ENCODE measurements at regions not wholly inside any gene's neighbourhood (a gene's known extent, or its start where the extent isn't known, plus 50 kb on each side); places are given as distances from the start of the nearest gene placed in this dataset.

DNA sequence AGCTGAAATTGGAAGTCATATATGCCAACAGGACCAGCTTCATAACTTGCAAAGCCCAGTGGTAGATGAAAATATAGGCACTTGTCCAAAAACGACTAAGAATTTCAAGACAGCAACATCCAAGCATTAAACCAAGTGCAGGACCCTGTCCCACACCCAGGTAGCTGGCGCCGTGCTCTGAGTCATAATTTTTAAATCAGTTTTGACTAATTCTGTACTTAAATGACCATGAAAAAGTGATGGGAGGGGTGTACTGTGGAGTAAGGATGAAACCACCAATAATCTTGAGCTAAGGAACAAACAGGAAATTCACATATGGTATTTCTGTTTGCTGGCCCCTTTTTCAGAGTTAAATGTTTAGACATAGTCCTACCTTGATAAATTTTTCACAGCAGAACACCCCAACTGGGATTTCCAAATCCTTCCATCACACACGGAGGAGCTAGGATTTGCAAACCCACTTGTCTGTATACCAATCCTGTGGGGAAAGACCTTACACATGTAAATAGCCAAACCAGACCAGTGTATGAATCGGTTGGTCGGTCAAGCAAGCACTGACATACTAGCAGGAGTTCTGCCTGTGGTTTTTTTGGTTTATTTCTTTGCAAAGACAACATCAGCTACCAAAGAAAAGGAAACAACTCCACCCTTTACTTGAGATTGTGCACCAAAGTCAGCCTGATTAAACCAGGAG lies 235.7 kb upstream of the RAB4A start:
- no TSS peak for BruUV-seq (replicated peaks)
- Histone ChIP-seq H3K4me1 (ENCODE audit: control insufficient read depth, insufficient read depth, low read length) (no peaks in the 10 kb centered on the region), H3K27ac (ENCODE audit: low read length) (no peak overlapping the region), H3K36me3 (ENCODE audit: control insufficient read depth, insufficient read depth, low read length) (no peaks in the 10 kb centered on the region), H3K4me3 (ENCODE audit: low read depth in 2 of 2, low read length in 2 of 2) (no peak overlapping the region), H3K27me3 (ENCODE audit: control insufficient read depth, insufficient read depth, low read length) (peaks cover 8% of the 10 kb centered on the region; the same call in 1 of the 2 replicates), H3K9me3 (ENCODE audit: control insufficient read depth, insufficient read depth, low read depth, low read length) (no peaks in the 10 kb centered on the region)
- ChIA-PET POLR2A (no interaction called here), CTCF (no interaction called here)
- no peak for ATAC-seq
- DNase-seq (ENCODE audit: low read depth, low spot score), result no peak
- TF ChIP-seq CTCF (IDR thresholded peaks at IDR 0.05), result no peak
- no peak for TF ChIP-seq REST (IDR thresholded peaks at IDR 0.05; ENCODE audit: insufficient read depth in 1 of 2, low read depth in 2 of 2, low read length in 1 of 2)
- in situ Hi-C loops (cut with HindIII; ENCODE audit: low pct_unique_long_range_greater_than_20kb, low sequenced_read_pairs) (no loop called here), intact Hi-C loops (cut with micrococcal nuclease; ENCODE audit: unreplicated experiment) (no loop called here)

GRCh38 chr1:229035748-229036082 lies 235.2 kb upstream of the RAB4A start:
- H3K4me1 ChIP-seq (ENCODE audit: control insufficient read depth, insufficient read depth, low read length), result no peaks in the 10 kb centered on the region
- no TSS peak for BruUV-seq (replicated peaks)
- no peak for ATAC-seq
- no peak overlapping the region for H3K27ac ChIP-seq (ENCODE audit: low read length)
- H3K27me3 ChIP-seq (ENCODE audit: control insufficient read depth, insufficient read depth, low read length), result peaks cover 8% of the 10 kb centered on the region; the same call in 1 of the 2 replicates
- ChIA-PET POLR2A (no interaction called here), CTCF (no interaction called here)
- in situ Hi-C loops (cut with HindIII; ENCODE audit: low pct_unique_long_range_greater_than_20kb, low sequenced_read_pairs) (no loop called here), intact Hi-C loops (cut with micrococcal nuclease; ENCODE audit: unreplicated experiment) (no loop called here)
- no peak for TF ChIP-seq CTCF (IDR thresholded peaks at IDR 0.05)
- no peak for TF ChIP-seq SIN3A (IDR thresholded peaks at IDR 0.05; ENCODE audit: borderline replicate concordance, insufficient read depth, low read depth, low read length)
- TF ChIP-seq POLR2AphosphoS5 (IDR thresholded peaks at IDR 0.05; ENCODE audit: low read depth, low read length), result no peak
- H3K9me3 ChIP-seq (ENCODE audit: control insufficient read depth, insufficient read depth, low read depth, low read length), result no peaks in the 10 kb centered on the region
- no peaks in the 10 kb centered on the region for H3K36me3 ChIP-seq (ENCODE audit: control insufficient read depth, insufficient read depth, low read length)
- no peak overlapping the region for H3K4me3 ChIP-seq (ENCODE audit: low read depth in 2 of 2, low read length in 2 of 2)
- DNase-seq (ENCODE audit: low read depth, low spot score), result no peak

All from Panc1 (cell line).